Subcutaneous abdominal adipose tissue (tissue), 5 donors: ENCODE measurements at regions not wholly inside any gene's neighbourhood (a gene's known extent, or its start where the extent isn't known, plus 50 kb on each side); places are given as distances from the start of the nearest gene placed in this dataset.
A peak's percentile ranks its signal among the peaks of the same experiment; 100 is the strongest.

Source experiments
- H3K27ac ChIP-seq: one replicate; pipeline ENCODE4 v1.7.0; 2013; ENCODE audit warnings: low read depth, mild to moderate bottlenecking, inconsistent platforms, low read length, moderate library complexity
- H3K27me3 ChIP-seq, 5 donors: one replicate each; pipeline ENCODE4 v1.7.0; 2013; ENCODE audit warnings: low read length in 5 of 5, inconsistent platforms in 1 of 5; ENCODE audit not compliant: control insufficient read depth in 5 of 5, insufficient read depth in 4 of 5
- H3K36me3 ChIP-seq, 5 donors: one replicate each; pipeline ENCODE4 v1.7.0; 2013; ENCODE audit warnings: low read length in 5 of 5; ENCODE audit not compliant: control insufficient read depth in 5 of 5, insufficient read depth in 5 of 5
- H3K4me1 ChIP-seq, 5 donors: one replicate each; pipeline ENCODE4 v1.7.0; 2013; ENCODE audit warnings: low read length in 5 of 5, mild to moderate bottlenecking in 3 of 5, moderate library complexity in 1 of 5; ENCODE audit not compliant: control insufficient read depth in 5 of 5, insufficient read depth in 5 of 5
- H3K4me3 ChIP-seq, 5 donors: one replicate each; pipeline ENCODE4 v1.7.0; 2013; ENCODE audit warnings: low read length in 5 of 5, low read depth in 1 of 5
- H3K9ac ChIP-seq, 5 donors: one replicate each; pipeline ENCODE4 v1.7.0; 2013; ENCODE audit warnings: low read length in 5 of 5, mild to moderate bottlenecking in 4 of 5, moderate library complexity in 3 of 5
- H3K9me3 ChIP-seq, 5 donors: one replicate each; pipeline ENCODE4 v1.7.0; 2013; ENCODE audit warnings: low read length in 5 of 5; ENCODE audit not compliant: control insufficient read depth in 5 of 5
- donor health status: healthy.
- donor health status: healthy.
- donor health status: healthy.
- donor health status: healthy.
- donor health status: healthy.

DNA sequence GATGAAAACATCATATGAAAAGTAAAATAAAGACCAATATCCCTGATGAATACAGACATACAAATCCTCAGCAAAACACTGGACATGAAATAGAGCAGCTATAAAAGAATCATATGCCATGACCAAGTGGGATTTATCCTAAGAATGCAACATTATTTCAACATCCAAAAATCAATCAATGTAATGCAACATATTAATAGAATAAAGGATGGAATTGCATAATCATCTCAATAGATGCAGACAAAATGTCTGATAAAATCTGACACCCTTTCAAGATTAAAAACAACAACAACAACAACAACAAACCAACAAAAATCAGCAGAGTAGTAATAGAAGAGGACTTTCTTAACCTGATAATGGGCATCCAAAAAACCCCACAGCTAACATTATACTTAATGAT lies 63.8 kb upstream of the IL1R1 start:
- Histone ChIP-seq H3K36me3 (no peaks in the 10 kb centered on the region), H3K4me1 (peaks cover 0 to 16% (median 11%) of the 10 kb centered on the region in 5 donors), H3K9ac (no peak overlapping the region), H3K27ac (no peak overlapping the region), H3K4me3 (no peak overlapping the region), H3K27me3 (no peaks in the 10 kb centered on the region), H3K9me3 (no peaks in the 10 kb centered on the region)

DNA sequence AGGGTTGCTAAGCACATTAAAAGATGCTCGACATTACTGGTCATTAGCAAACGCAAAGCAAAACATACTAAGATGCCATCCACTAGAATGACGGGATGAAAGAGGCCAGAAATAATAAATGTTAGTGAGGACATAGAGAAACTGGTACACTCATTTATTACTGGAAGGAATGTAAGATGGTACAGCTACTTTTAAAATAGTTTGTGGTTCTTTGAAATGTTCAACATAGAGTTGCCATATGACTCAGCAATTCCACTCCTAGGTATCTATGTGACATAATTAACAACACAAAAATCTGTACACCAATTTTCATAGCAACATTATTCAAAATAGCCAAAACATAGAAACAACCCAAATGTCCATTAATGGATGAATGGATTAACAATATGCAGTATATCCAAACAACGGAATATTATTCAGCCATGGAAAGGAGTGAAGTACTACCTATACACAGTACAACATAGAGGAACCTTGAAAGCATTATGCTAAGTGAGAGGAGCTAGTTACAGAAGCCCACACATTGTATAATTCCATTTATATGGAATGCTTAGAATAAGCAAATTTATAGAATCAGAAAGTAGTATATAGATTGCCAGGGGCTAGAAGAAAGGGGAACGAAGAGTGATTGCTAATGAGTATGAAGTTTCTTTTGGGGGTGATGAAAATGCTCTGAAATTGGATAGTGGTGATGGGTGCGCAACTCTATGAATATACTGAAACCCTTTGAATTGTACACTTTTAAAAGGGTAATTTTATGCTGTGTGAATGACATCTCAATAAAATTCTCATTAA lies 61.9 kb upstream of the IL1R1 start:
- no peaks in the 10 kb centered on the region for H3K27me3 ChIP-seq
- H3K27ac ChIP-seq: no peak overlapping the region
- H3K4me3 ChIP-seq: no peak overlapping the region
- H3K4me1 ChIP-seq: peaks cover 0 to 16% (median 11%) of the 10 kb centered on the region in 5 donors
- no peaks in the 10 kb centered on the region for H3K9me3 ChIP-seq
- no peaks in the 10 kb centered on the region for H3K36me3 ChIP-seq
- H3K9ac ChIP-seq: no peak overlapping the region

- Histone ChIP-seq H3K27me3 (no peaks in the 10 kb centered on the region), H3K36me3 (no peaks in the 10 kb centered on the region), H3K4me3 (no peak overlapping the region), H3K9me3 (no peaks in the 10 kb centered on the region), H3K27ac (no peak overlapping the region), H3K4me1 (peaks cover 0 to 16% (median 11%) of the 10 kb centered on the region in 5 donors), H3K9ac (no peak overlapping the region)
These were observed 61.4 kb upstream of the IL1R1 start for GRCh38 chr2:102081243-102081522.

DNA sequence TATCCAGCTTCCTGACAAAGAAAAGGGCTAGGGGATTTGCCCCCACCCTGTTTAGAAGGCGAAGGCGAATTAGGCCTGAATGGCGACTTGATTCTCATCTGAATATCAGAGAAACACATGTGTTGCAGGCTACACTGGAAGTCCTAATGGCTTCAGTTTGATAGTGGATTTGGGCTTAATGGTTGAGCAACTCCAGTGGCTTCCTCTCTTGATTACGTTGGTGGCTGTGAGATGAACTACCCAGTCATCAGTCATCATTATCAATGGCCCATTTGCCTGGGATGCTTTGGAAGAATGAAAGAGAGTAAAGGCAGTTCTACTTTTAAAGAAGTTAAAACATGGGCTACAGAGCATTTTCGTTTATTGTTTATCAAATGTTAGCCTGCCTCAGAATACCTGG lies 60.9 kb upstream of the IL1R1 start:
- no peak overlapping the region for H3K27ac ChIP-seq

GRCh38 chr2:102082571-102083392 lies 59.8 kb upstream of the IL1R1 start:
- H3K27ac ChIP-seq: peak overlapping the region; percentile 52
- peak overlapping the region in 2 of 5 donors; percentile 4 to 22 for H3K4me3 ChIP-seq
- H3K9ac ChIP-seq: no peak overlapping the region
- H3K27me3 ChIP-seq: no peaks in the 10 kb centered on the region
- peaks cover 0 to 16% (median 11%) of the 10 kb centered on the region in 5 donors for H3K4me1 ChIP-seq
- H3K36me3 ChIP-seq: no peaks in the 10 kb centered on the region
- H3K9me3 ChIP-seq: no peaks in the 10 kb centered on the region

More for the DNA sequence above, 60.9 kb upstream of the IL1R1 start:
- no peak overlapping the region for H3K9ac ChIP-seq
- no peaks in the 10 kb centered on the region for H3K9me3 ChIP-seq
- no peaks in the 10 kb centered on the region for H3K27me3 ChIP-seq
- no peaks in the 10 kb centered on the region for H3K36me3 ChIP-seq
- H3K4me1 ChIP-seq: peaks cover 0 to 16% (median 11%) of the 10 kb centered on the region in 5 donors
- H3K4me3 ChIP-seq: no peak overlapping the region

DNA sequence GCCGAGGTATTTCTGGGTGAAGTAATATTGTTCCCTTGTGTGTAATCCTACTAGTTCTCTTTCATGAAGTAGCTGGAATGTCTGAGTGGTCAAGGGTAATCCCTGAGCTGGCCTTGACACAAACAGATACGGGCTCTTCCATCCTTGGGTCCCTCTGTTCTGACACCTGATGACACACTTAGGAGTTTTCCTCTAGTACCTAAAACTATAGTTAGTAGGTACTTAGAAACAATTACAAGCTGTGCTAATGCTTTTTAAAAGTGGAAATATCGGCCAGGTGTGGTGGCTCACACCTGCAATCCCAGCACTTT lies 59.2 kb upstream of the IL1R1 start:
- no peak overlapping the region for H3K9ac ChIP-seq
- H3K9me3 ChIP-seq: no peaks in the 10 kb centered on the region
- H3K27me3 ChIP-seq: no peaks in the 10 kb centered on the region
- no peak overlapping the region for H3K27ac ChIP-seq
- H3K36me3 ChIP-seq: no peaks in the 10 kb centered on the region
- H3K4me1 ChIP-seq: peaks cover 0 to 16% (median 11%) of the 10 kb centered on the region in 5 donors
- no peak overlapping the region for H3K4me3 ChIP-seq

DNA sequence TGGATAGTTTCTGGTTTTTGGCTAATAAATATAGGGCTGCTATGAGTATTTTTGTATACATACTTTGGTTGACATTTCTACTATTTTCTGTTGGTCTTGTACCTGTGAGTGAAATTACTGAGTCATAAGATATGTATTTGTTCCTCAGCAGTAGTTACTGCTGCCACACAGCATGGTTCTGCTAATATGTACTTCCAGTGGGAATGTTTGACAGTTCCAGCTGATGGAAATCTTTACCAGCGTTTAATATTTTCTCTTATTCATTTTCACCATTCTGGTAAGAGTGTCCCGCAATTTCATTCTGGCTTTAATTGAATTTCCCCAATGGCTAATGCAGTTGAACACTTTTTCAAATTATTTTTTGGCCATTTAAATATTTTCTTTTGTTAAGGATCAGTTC lies 57.9 kb upstream of the IL1R1 start:
- Histone ChIP-seq H3K27me3 (no peaks in the 10 kb centered on the region), H3K27ac (no peak overlapping the region), H3K4me3 (no peak overlapping the region), H3K9ac (no peak overlapping the region), H3K9me3 (no peaks in the 10 kb centered on the region), H3K4me1 (peaks cover 0 to 16% (median 11%) of the 10 kb centered on the region in 5 donors), H3K36me3 (no peaks in the 10 kb centered on the region)

DNA sequence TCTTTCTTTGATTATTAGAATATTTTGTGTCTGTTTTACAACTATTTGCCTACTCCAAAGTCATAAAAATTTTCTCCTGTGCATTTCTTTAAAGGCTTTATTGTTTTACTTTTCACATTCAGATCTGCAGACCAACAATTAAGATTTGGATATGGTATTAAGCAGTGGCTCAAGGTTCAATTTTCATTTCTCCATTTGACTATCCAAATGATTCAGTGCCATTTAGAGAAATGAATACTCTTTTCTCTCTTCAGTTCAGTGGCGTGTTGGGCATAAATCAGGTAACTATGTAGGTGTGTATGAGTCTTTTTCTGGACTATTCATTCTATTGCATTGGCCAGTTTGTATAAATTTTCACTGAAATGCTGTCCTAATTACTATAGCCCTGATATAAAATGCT lies 57.3 kb upstream of the IL1R1 start:
- peaks cover 0 to 16% (median 11%) of the 10 kb centered on the region in 5 donors for H3K4me1 ChIP-seq
- no peak overlapping the region for H3K4me3 ChIP-seq
- no peaks in the 10 kb centered on the region for H3K27me3 ChIP-seq
- no peaks in the 10 kb centered on the region for H3K36me3 ChIP-seq
- H3K27ac ChIP-seq: no peak overlapping the region
- H3K9me3 ChIP-seq: no peaks in the 10 kb centered on the region
- no peak overlapping the region for H3K9ac ChIP-seq

GRCh38 chr2:102086150-102086872 lies 56.2 kb upstream of the IL1R1 start:
- Histone ChIP-seq H3K4me3 (no peak overlapping the region), H3K9ac (no peak overlapping the region), H3K36me3 (no peaks in the 10 kb centered on the region), H3K27me3 (no peaks in the 10 kb centered on the region), H3K9me3 (no peaks in the 10 kb centered on the region), H3K4me1 (peaks cover 0 to 14% (median 11%) of the 10 kb centered on the region in 5 donors), H3K27ac (no peak overlapping the region)

GRCh38 chr2:102091121-102091520 lies 51.4 kb upstream of the IL1R1 start:
- Histone ChIP-seq H3K27ac (no peak overlapping the region), H3K27me3 (no peaks in the 10 kb centered on the region), H3K9me3 (no peaks in the 10 kb centered on the region), H3K9ac (no peak overlapping the region), H3K4me3 (no peak overlapping the region), H3K36me3 (no peaks in the 10 kb centered on the region), H3K4me1 (no peaks in the 10 kb centered on the region)
